UCSD-AML1 (cell line): ENCODE measurements at regions not wholly inside any gene's neighbourhood (a gene's known extent, or its start where the extent isn't known, plus 50 kb on each side); places are given as distances from the start of the nearest gene placed in this dataset.

ENCODE experiments used
- DNase-seq: peaks from one replicate; lab custom pipeline; 2025; ENCODE audit not compliant: unreplicated experiment; lab: John Stamatoyannopoulos, UW

DNA sequence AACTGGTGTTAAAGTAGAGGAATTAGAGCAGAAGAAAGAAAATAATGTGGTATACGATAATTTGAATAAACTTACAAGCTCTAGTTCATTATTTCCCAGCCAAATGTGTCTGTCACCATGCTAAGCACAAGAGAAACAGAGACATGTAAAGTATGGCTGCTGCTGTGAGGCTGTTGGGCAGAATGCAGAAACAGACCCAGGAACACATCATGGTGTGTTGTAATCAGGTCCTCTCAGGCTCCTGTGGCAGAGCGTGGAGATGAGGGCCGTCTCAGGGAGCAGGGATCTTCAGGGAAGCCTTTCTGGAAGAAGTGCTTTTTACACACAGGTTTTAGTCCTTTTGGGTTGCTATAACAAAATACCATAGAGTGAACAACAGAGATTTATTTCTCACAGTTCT lies 710.7 kb upstream of the SGCG start:
- DNase-seq = no peak

DNA sequence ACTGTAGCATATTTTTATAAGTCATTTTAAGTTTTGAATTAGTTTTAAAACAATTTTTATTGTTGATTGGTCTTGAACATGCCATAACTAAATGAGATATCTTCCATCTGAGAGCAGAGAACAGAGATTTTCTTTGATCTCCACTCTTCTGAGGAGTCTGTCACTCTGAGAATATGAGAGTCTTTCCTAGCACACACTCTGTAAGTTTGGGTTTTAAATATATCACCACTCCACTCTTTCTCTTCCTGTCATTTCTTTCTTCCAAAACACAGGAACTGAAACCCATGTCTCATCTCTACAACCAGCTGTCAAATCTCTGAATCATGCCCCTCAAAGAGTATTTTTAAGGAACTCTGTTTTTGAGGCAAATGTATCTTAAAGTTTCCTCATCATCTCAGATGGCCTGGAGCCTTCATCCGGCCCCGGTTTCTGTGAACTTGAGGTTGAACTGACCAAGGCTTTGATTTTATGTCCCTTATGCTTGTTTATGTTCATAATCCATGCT lies 698.2 kb upstream of the SGCG start:
- no peak for DNase-seq

DNA sequence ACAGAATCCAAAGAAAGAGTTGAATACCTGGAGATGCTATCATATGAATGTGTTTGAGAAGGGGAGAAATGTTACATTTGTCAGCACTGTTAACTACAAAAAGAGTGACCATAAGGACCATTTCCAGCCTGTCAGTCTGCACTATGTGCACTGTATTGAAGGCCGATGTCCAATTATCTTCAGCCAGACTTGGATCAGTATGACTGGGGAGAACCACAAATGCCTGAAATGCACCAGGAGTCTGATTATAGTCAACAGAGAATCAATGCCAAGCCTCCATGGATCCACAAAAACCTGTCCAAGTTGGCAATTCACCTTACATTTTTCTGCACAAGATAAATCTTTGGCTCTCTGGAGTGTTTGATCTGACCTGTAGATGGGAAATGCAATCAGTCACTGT lies 697.5 kb upstream of the SGCG start:
- DNase-seq = no peak

DNA sequence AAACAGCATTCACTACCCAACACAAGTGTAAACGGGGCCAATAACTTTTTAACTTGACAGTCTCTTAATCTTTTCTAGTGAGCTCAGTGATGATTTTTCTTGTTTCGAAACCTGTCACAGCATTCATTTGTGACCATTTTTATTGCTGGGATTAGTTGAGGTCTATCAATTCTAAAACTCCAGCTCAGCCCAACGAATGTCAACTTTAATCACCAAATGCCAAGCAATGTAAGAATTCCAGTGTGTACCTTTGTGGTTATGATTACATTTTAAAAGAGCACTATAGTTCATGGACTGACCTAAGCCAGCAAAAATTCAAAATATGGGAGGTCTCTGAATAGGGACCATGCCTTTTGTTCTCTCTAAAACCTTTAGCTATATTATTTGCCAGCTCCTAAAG lies 694.3 kb upstream of the SGCG start:
- DNase-seq = no peak

DNA sequence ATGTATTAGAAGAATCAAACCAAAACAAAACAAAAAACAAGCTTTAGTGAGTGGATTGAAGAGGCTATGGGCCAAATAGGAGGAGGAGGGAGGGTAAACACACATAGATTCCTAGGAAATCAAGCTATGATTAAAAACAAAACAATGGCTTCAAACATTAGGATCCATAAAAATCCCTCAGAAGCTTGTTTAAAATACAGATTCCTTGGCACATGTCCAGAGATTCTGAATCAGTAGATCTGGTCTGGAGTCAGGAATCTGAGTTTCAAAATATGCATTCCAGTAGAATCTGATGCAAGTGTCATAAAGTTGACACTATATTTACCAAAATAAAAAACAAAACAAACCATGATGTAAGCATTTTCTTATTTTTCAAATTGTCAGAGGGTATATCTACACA lies 692.8 kb upstream of the SGCG start:
- no peak for DNase-seq

DNA sequence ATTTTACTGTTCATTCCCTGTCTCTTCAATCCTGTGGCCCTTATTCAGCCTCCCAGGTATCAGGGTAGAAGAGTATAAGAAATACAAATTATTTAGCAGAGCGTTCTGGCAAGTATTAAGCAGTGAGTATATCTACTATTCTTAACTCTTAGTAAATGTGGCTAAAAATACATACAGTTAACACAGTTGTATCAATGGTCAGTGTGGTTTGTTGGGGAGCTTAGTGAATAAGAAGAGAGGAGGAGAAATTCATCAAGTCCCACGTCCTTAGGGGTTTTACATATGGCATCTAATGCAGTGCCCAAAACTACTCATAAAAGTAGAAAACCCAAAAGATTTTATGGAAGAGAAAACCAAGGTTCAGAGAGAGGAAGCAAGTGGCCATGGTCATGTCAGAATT lies 691.0 kb upstream of the SGCG start:
- no peak for DNase-seq

DNA sequence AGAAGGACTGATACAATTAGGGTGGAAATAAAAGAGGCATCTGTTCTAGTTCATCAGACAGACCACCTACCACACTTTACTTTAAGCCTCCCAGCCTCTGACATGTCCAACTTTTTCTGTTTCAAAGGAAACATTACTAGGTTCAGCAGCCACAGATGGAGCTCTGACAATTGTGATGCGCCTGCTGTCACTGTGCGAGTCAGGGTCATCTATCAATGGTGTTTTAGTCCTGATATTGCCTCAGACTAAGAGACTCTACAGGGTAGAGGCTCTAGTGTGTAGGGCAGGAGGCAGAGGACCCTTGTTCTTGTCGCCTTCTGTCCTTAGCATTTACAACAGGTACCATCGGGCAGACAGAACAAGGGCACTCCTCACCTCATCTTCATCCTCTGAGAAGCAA lies 685.0 kb upstream of the SGCG start:
- no peak for DNase-seq

DNA sequence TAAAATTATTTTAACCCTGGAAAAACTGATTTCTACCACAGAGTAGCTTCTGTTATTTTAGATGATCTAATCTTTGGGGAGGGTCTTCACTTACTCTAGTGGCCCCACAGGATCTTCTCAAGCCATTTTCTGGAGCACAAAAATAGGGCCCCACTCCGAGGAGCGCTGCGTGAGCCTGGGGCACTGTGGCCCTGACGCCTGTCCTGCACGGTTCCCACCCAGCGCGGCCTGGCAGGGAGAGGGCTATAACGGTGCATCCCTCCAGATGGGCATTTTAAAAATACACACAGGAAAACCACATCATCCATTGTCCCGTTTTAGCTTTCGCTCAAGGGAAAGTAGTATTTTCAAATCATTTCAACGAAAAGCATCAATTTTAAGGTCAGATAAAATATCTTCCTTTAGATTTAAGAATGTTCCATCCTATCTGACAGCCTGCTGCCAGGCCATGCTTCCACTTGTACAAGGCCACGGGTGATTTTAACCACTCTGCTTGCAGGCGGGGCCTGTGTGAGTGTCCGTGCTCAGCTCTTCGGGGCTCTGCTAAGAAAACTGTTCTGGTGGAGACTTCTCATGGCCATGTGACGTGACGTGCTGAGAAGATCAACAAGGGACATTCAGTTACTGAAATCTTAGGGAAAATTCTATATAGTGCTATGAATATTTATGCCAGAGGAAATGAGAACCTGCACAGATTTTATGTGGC lies 683.8 kb upstream of the SGCG start:
- DNase-seq = no peak

DNA sequence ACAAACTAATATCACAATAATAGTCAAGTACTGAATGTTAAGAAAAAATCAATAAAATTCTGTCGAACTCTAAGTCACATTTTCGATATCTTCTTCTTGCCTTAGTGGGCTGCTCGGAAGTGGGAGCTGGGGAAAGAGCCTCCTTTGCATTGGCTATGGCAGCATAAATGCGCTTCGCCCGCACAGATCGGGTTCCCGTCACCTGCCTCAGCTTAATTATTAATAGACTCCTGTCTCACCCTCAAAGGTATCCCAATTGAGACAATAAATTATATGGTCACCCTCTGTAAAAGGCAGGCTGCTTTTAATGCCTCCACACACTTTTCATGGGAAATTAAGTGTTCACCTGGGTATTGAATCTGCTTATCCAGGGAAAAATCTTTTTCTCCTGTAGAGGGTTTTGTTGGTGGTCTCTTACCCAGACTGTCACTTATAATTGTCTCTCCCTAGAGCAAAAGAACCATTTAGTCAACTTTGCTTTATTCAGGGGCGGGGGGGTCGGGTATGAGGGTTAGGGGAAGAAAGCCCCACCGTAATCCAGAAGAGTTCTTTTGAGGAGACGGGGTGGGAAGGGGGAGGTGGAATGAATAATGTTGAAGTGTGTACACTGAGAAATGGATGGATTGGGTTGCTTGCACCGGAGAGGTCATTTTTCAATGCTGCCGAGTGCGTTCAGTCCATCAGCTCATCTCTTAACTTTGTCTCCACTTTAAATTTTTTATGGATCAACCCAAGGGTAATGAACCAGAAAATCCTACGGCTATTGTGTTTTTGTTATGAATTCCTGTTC lies 682.6 kb upstream of the SGCG start:
- no peak for DNase-seq

DNA sequence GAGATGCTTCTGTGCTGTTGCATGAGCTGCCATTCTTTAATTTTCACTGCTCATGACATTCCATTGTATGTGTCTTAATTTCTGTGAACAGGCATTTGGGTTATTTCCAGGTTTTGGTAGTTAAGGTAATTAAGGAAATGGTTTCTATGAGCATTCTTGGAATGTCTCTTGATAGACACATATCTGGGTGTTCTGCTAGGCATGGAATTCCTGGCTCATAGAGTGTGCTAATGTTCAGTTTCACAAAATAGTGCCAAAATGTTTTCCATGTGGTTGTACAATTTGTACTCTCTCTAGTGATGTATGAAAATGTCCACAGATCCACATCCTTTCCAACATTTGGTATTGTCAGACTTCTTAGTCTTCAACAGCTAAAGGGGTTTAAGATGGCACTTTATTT lies 680.9 kb upstream of the SGCG start:
- no peak for DNase-seq

DNA sequence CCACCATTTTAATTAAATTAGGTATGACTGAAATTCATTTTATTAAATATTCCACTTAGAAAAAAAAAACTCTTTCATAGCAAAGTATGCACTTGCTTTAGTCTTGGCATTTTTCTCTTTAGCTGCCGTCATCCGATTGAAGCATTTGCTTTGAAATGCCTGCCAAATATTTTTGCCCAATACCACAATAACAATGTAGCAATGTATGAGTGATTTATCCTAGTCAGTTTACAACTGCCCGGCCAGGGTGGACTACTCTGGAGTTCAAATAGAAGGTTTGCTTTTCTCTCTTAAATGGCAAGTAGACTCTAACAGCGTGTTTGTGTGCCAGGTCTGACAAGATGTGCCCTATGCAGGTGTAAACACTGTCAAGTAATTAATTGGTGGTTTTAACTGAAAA lies 675.3 kb upstream of the SGCG start:
- no peak for DNase-seq

DNA sequence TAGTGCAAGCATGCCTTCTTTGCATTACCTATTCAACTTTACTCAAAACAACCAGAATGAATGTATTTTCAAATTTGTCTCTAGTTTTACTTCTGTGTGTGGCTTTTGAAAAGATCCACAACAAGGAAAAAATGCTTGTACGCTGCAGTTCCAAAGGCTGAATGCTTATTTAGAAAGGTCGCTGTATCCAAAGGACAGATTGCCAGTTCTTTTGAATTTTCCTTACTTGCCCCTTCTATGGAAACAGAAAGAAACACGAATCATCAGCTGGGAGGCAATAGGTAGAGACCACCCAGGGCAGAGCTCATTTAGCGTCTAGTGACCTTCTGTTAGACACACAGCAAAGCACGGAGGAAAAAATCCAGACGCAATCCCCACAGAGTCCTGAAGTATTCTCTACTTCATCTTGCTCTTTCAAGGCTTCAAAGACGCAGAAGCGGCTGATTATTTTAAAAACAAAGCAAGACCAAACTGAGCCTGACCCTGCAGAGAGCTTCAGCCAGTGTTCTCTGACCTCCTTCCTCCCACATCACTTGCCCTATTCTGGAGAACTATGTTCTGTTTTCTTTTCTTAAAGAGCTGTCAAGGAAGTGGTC lies 674.6 kb upstream of the SGCG start:
- no peak for DNase-seq

DNA sequence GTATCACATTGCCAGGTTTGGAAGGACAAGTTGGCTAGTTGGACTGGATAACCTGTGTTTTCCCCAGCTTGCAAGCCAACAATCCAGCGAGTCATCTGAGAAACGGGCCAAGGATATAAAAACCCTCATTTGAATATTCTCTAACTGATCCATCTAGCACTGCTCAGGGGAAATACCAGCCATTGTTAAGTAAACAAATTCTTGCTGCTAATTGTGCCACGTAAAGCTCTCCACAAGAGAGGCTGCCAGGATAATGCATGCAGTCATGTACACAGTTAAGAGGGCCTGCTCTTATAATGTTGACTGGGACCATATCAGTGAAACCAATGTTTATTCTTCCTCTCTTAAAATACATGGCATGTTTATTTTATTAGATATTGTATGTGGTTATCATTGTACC lies 663.2 kb upstream of the SGCG start:
- no peak for DNase-seq

DNA sequence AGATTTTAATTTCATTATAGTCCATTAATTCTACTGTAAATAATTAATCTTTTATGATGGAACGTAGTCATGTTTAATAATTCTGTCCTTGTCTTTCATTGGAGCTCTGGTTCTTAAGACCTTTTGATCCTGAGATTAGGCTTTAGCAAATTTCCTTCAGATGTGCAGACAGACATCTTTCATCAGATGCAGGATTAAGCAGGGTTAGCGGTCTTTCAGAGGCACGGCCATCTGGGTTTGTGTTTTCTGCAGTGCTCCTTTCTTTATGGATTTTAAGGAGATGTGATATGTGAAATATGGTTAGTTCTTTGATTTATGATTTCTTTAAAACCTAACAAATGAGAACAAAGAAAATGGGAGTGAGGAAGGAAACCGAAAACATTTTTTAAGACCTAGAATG lies 643.9 kb upstream of the SGCG start:
- no peak for DNase-seq

DNA sequence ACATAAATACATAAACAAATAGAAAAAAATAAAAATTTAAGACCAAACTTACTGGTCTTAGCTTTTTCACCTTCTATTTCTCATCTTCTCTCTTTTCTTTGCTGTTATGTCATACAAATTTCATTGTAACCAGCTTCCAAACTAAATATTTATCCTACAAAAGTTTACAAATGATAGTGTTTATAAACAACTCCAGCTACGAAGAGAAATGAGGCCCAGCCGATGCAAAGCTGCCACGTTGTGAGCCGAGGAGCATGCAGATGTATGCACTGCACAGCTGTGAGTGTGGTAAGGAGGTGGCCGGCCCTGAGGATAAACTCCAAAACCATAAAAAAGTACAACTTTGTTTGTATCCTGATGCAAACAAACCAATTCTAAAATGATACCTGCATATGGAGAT lies 642.4 kb upstream of the SGCG start:
- no peak for DNase-seq

DNA sequence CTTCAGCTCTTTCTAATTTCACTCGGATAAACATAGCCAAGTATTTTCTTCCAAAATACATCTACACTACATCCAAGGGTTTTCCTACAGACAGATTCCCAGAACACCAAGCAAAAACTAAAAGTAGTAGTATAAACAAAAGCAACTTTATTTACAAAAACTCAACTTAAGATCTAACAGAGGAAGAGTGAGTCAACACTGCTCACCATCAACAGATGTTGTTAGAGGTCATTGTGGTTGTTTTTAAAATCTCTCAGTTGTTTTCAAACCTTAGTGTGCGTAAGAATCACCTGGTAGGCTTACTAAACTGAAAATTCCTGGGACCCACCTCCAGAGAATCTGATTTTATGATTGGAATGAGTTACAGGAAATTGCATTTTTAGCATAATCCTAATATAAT lies 631.7 kb upstream of the SGCG start:
- no peak for DNase-seq

DNA sequence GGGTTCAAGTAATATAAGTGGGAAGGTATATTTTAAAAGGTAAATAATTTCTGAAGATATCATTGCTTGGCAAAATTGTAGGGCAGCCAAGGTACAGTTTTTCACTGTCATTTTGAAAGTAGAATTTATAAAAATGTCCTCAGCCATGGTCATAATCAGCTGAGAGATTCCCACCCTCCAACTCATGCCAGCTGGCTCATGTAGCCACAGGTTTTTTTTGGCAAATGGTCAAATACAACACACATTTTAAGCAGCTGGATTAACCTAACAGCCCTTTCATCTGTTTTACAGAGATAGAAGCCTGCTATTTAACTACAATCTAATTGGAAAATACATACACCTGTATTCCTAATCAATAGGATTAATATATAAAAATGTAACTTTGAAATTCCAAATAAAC lies 619.2 kb upstream of the SGCG start:
- no peak for DNase-seq

DNA sequence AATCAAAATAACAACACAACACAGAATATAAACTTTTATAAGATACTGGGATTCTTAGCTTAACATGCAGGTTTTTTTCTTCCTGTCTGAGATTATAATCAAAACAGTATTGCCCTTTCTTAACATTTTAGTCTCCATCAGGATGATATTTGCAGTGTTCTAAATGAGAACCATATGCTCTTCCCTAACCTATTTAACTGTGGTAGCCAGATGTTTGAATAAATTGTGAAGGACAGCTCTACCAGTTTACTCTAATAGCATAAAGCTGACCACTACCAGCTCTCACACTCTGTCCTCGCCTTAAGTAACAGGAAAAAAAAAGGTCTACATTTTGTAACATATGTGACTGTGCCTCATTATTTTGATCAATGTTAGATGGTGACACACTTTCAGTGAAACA lies 618.7 kb upstream of the SGCG start:
- DNase-seq = no peak

DNA sequence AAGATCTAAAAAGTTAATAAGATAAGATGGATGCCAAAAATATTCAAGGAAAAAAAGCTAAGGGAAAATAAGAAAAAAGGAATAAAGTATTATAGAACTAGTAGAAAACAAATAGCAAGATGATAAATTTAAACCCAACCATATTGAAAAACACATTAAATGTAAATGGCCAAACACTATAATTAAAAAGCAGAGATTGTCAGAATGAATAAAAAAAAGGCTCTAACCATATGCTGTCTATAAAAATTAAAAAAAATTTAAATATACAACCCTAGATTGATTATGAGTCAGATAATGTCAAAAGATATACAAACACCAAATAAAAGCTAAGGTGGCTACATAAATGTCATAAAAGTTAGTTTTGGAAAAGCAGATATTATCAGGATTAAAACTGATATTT lies 617.5 kb upstream of the SGCG start:
- no peak for DNase-seq

DNA sequence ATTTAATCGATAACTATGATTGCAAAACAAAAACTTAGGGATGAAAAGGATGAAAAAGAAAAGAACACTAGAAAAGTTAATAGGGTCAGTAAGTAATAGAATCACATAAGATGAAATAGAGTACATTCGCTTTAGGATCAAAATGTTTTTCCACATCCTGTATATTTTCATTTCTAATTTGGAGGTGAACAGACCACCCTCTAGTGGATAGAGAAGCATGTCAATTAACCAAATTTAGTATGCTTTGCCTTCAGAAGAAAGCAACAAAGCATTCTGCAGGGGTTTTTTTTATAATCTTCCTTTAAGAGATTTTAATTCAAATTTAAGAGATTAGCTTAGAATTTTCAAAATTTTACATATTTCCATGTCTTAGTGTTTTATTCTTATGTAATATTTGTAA lies 611.0 kb upstream of the SGCG start:
- no peak for DNase-seq

DNA sequence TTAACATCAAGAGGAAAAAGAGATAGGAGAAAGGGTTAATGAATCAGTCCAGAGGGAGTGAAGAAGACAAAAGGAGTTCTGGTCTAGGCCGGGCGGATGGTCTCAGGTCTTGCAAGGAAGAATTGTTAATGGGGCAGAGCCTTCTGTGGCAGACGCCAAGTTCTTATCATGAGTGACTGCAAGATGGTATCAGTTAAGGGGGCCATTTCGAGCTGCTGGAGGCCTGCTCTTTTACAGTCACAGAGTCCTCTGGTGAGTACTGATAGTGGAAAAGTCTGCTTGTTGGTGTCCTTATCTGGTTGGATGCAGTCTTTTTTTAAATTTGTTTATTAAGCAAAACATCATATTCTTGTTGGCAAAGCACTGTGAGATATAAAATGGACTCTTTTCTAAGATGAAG lies 590.9 kb upstream of the SGCG start:
- no peak for DNase-seq

DNA sequence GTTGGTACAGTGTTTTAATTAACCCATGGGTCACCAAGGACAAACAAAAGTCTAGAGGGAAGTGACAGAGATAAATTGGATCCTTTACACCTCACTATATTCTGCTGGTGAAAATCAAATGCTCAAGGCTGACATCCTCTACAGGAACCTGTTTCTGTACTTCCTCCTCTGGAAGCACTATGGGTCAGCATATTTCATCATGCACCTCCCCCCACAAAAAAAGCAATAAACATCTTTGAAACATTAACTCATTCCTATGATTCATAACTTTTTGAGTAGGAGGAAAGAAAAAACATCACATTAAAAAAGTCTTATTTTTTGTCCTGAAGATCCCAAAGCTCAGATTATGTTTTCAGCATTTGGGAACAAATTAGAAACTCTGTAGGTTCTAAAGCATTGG lies 588.3 kb upstream of the SGCG start:
- no peak for DNase-seq
